BLaER1 (cell line): ENCODE measurements at regions not wholly inside any gene's neighbourhood (a gene's known extent, or its start where the extent isn't known, plus 50 kb on each side); places are given as distances from the start of the nearest gene placed in this dataset.
A peak's percentile ranks its signal among the peaks of the same experiment; 100 is the strongest.
"Not testable (repeated sequence)": the region's sequence is repeated elsewhere in the genome, so short reads cannot be mapped to it uniquely, and the experiment has no call there.

ENCODE experiments used
- H3K27ac ChIP-seq: shearing (Covaris generic); formaldehyde crosslinking; 2 replicates; pipeline ENCODE4 v1.8.1; 2022
- H3K27me3 ChIP-seq: shearing (Covaris generic); formaldehyde crosslinking; 2 replicates; pipeline ENCODE4 v1.8.1; 2022
- H3K36me3 ChIP-seq: shearing (Covaris generic); formaldehyde crosslinking; 2 replicates; pipeline ENCODE4 v1.8.1; 2022
- H3K4me1 ChIP-seq: shearing (Covaris generic); formaldehyde crosslinking; 2 replicates; pipeline ENCODE4 v1.8.1; 2022
- H3K4me2 ChIP-seq: shearing (Covaris generic); formaldehyde crosslinking; 2 replicates; pipeline ENCODE4 v1.8.1; 2022
- H3K4me3 ChIP-seq: shearing (Covaris generic); formaldehyde crosslinking; 2 replicates; pipeline ENCODE4 v1.8.1; 2022
- H3K9ac ChIP-seq: shearing (Covaris generic); formaldehyde crosslinking; 2 replicates; pipeline ENCODE4 v1.8.1; 2022
- H3K9me3 ChIP-seq: shearing (Covaris generic); formaldehyde crosslinking; 2 replicates; pipeline ENCODE4 v1.8.1; 2022
- H4K20me1 ChIP-seq: shearing (Covaris generic); formaldehyde crosslinking; 2 replicates; pipeline ENCODE4 v1.8.1; 2022
- Cebpa-rat ChIP-seq: shearing (Covaris generic); IDR thresholded peaks from 2 replicates; pipeline ENCODE4 v1.8.1; 2022

- Histone ChIP-seq H3K4me2 (peak overlapping the region; percentile 91), H3K4me3 (no peak overlapping the region), H3K27me3 (no peaks in the 10 kb centered on the region), H4K20me1 (no peaks in the 10 kb centered on the region), H3K27ac (peak overlapping the region; percentile 89; the same call in 1 of the 2 replicates), H3K9me3 (peaks cover 24% of the 10 kb centered on the region), H3K9ac (no peak overlapping the region), H3K4me1 (peaks cover 57% of the 10 kb centered on the region), H3K36me3 (no peaks in the 10 kb centered on the region)
- TF ChIP-seq Cebpa-rat: no peak
Observed at GRCh38 chr5:56667692-56668091, 147.7 kb upstream of the MAP3K1 start.

- Histone ChIP-seq H3K9me3 (peaks cover 24% of the 10 kb centered on the region), H3K27ac (peak overlapping the region; percentile 49; the same call in 1 of the 2 replicates), H3K27me3 (no peaks in the 10 kb centered on the region), H4K20me1 (no peaks in the 10 kb centered on the region), H3K36me3 (no peaks in the 10 kb centered on the region), H3K4me3 (no peak overlapping the region), H3K4me2 (no peak overlapping the region), H3K9ac (no peak overlapping the region), H3K4me1 (peaks cover 51% of the 10 kb centered on the region)
- no peak for TF ChIP-seq Cebpa-rat
Observed at GRCh38 chr5:56666901-56667300, 148.4 kb upstream of the MAP3K1 start.

GRCh38 chr5:56665117-56665516, 150.2 kb upstream of the MAP3K1 start:
- H3K36me3 ChIP-seq: not testable (repeated sequence)

GRCh38 chr5:56664025-56664424, 151.3 kb upstream of the MAP3K1 start:
- no peak overlapping the region for H3K9ac ChIP-seq
- no peaks in the 10 kb centered on the region for H3K27me3 ChIP-seq
- H3K4me2 ChIP-seq: no peak overlapping the region
- no peak overlapping the region for H3K4me3 ChIP-seq
- peaks cover 46% of the 10 kb centered on the region for H3K9me3 ChIP-seq
- no peaks in the 10 kb centered on the region for H3K36me3 ChIP-seq
- H3K27ac ChIP-seq: no peak overlapping the region
- TF ChIP-seq Cebpa-rat: no peak
- peaks cover 24% of the 10 kb centered on the region for H3K4me1 ChIP-seq
- no peaks in the 10 kb centered on the region for H4K20me1 ChIP-seq

More at GRCh38 chr5:56665117-56665516, 150.2 kb upstream of the MAP3K1 start:
- not testable (repeated sequence) for H3K27me3 ChIP-seq, H4K20me1 ChIP-seq, H3K9ac ChIP-seq, H3K27ac ChIP-seq, H3K4me3 ChIP-seq, H3K4me2 ChIP-seq
- H3K4me1 ChIP-seq: peaks cover 35% of the 10 kb centered on the region
- H3K9me3 ChIP-seq: peaks cover 37% of the 10 kb centered on the region

- H3K4me1 ChIP-seq: peaks cover 19% of the 10 kb centered on the region
Observed at GRCh38 chr5:56663523-56663922, 151.8 kb upstream of the MAP3K1 start.

GRCh38 chr5:56662893-56663292, 152.5 kb upstream of the MAP3K1 start:
- no peaks in the 10 kb centered on the region for H3K27me3 ChIP-seq
- no peaks in the 10 kb centered on the region for H4K20me1 ChIP-seq
- no peak for TF ChIP-seq Cebpa-rat
- peaks cover 46% of the 10 kb centered on the region for H3K9me3 ChIP-seq
- H3K4me1 ChIP-seq: peaks cover 13% of the 10 kb centered on the region
- H3K9ac ChIP-seq: no peak overlapping the region
- no peak overlapping the region for H3K4me2 ChIP-seq
- H3K4me3 ChIP-seq: no peak overlapping the region
- H3K36me3 ChIP-seq: no peaks in the 10 kb centered on the region
- H3K27ac ChIP-seq: no peak overlapping the region

More at GRCh38 chr5:56663523-56663922, 151.8 kb upstream of the MAP3K1 start:
- no peak overlapping the region for H3K27ac ChIP-seq
- no peak overlapping the region for H3K9ac ChIP-seq
- no peaks in the 10 kb centered on the region for H4K20me1 ChIP-seq
- H3K4me2 ChIP-seq: no peak overlapping the region
- peaks cover 46% of the 10 kb centered on the region for H3K9me3 ChIP-seq
- H3K4me3 ChIP-seq: no peak overlapping the region
- TF ChIP-seq Cebpa-rat: no peak
- no peaks in the 10 kb centered on the region for H3K36me3 ChIP-seq
- H3K27me3 ChIP-seq: no peaks in the 10 kb centered on the region

- Histone ChIP-seq H3K27ac (no peak overlapping the region), H3K27me3 (no peaks in the 10 kb centered on the region), H3K4me2 (no peak overlapping the region), H4K20me1 (no peaks in the 10 kb centered on the region), H3K36me3 (no peaks in the 10 kb centered on the region), H3K4me3 (no peak overlapping the region), H3K4me1 (peaks cover 5% of the 10 kb centered on the region; the same call in 1 of the 2 replicates), H3K9me3 (peaks cover 33% of the 10 kb centered on the region), H3K9ac (no peak overlapping the region)
- TF ChIP-seq Cebpa-rat: no peak
Observed at GRCh38 chr5:56659971-56660370, 155.4 kb upstream of the MAP3K1 start.

GRCh38 chr5:56658972-56659371, 156.4 kb upstream of the MAP3K1 start:
- Histone ChIP-seq H3K27ac (no peak overlapping the region), H4K20me1 (no peaks in the 10 kb centered on the region), H3K36me3 (no peaks in the 10 kb centered on the region), H3K9me3 (peaks cover 33% of the 10 kb centered on the region), H3K4me2 (no peak overlapping the region), H3K4me3 (no peak overlapping the region), H3K9ac (no peak overlapping the region), H3K4me1 (peaks cover 7% of the 10 kb centered on the region), H3K27me3 (no peaks in the 10 kb centered on the region)
- TF ChIP-seq Cebpa-rat: no peak

GRCh38 chr5:56656846-56657726, 158.3 kb upstream of the MAP3K1 start:
- no peak for TF ChIP-seq Cebpa-rat
- Histone ChIP-seq H3K4me2 (no peak overlapping the region), H3K9me3 (peaks cover 33% of the 10 kb centered on the region), H3K4me1 (peaks cover 17% of the 10 kb centered on the region), H3K4me3 (no peak overlapping the region), H3K9ac (no peak overlapping the region), H4K20me1 (no peaks in the 10 kb centered on the region), H3K36me3 (no peaks in the 10 kb centered on the region), H3K27me3 (no peaks in the 10 kb centered on the region), H3K27ac (no peak overlapping the region)

GRCh38 chr5:56651893-56652292, 163.5 kb upstream of the MAP3K1 start:
- no peaks in the 10 kb centered on the region for H3K27me3 ChIP-seq
- no peak overlapping the region for H3K4me3 ChIP-seq
- no peak for TF ChIP-seq Cebpa-rat
- 0 out of 2 replicates have a peak overlapping the region, but pooled peaks have one; percentile 23 for H3K4me2 ChIP-seq
- H3K4me1 ChIP-seq: peaks cover 65% of the 10 kb centered on the region
- no peaks in the 10 kb centered on the region for H3K36me3 ChIP-seq
- H3K27ac ChIP-seq: no peak overlapping the region
- no peak overlapping the region for H3K9ac ChIP-seq
- peaks cover 11% of the 10 kb centered on the region; the same call in 1 of the 2 replicates for H3K9me3 ChIP-seq
- no peaks in the 10 kb centered on the region for H4K20me1 ChIP-seq
